ENCODE measurements at regions not wholly inside any gene's neighbourhood (a gene's known extent, or its start where the extent isn't known, plus 50 kb on each side); places are given as distances from the start of the nearest gene placed in this dataset.

DNA sequence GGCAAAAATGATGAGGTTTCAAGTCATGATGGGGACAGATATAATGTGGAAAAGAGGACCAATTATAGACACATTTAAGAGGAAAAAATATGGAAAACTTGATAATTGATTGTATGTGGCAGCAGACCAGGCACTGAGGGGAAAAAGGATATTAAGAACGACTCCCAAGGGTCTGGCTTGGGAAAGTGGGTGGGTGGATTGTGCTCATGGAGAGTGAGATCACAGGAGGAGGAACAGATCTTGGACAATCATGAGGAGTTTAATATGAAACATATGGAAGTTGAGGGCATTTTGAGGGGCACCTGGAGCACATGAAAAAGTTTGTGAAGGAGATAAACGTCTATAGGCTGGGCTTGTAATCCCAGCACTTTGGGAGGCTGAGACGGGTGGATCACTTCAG, 454.3 kb upstream of the KLF4 start:
- no peak for FAIRE-seq

DNA sequence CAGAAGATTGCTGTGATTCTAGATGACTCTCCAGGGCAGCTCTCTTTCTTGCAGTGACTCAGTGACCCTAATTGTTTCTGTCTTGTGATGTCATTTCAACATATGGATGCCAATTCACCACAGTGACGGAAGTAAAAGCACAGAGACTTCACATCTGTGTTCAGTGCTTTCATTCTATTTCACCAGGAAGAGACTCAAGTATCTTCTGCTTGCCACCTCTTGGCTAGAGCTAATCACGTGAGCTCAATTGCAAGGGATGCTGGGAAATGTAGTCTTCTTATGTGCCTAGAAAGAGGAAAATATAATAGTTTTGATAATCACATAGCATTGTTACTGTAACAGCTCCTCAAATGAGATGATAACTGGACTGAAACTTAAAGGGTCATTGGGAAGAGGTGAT, 453.3 kb upstream of the KLF4 start:
- no peaks in the 10 kb centered on the region for H4K20me1 ChIP-seq (ENCODE audit: insufficient read depth, low read length)
- H3K79me2 ChIP-seq (ENCODE audit: insufficient read depth, low read length) = no peaks in the 10 kb centered on the region
- no peaks in the 10 kb centered on the region for H3K9me3 ChIP-seq (ENCODE audit: insufficient read depth, low read depth, low read length)
- FAIRE-seq (no peak), DNase-seq (ENCODE audit: low read depth) (no peak)
- H3K27me3 ChIP-seq (ENCODE audit: insufficient read depth, low read length) = peaks cover 4% of the 10 kb centered on the region
- H3K36me3 Mint-ChIP-seq (ENCODE audit: low read depth, unreplicated experiment) = no peaks in the 10 kb centered on the region
- no peak overlapping the region for H3K4me2 ChIP-seq (ENCODE audit: low read length)
- no peak overlapping the region for H3K9ac ChIP-seq (ENCODE audit: low read length)
- peaks cover 3% of the 10 kb centered on the region for H3K9me3 Mint-ChIP-seq (ENCODE audit: unreplicated experiment)
- H3K27ac Mint-ChIP-seq (ENCODE audit: unreplicated experiment) = no peak overlapping the region
- no peak overlapping the region for H3K4me3 ChIP-seq (ENCODE audit: insufficient read depth, low read depth, low read length)
- no peak overlapping the region for H2AFZ ChIP-seq (ENCODE audit: low read depth, low read length)
- no peak overlapping the region for H3K27ac ChIP-seq (ENCODE audit: low read depth, low read length)
- no peaks in the 10 kb centered on the region for H3K4me1 Mint-ChIP-seq (ENCODE audit: low read depth, unreplicated experiment)
- no peaks in the 10 kb centered on the region for H3K4me1 ChIP-seq (ENCODE audit: insufficient read depth, low read length)
- H3K4me3 Mint-ChIP-seq (ENCODE audit: unreplicated experiment) = no peak overlapping the region
- TF ChIP-seq, protein P1, sequence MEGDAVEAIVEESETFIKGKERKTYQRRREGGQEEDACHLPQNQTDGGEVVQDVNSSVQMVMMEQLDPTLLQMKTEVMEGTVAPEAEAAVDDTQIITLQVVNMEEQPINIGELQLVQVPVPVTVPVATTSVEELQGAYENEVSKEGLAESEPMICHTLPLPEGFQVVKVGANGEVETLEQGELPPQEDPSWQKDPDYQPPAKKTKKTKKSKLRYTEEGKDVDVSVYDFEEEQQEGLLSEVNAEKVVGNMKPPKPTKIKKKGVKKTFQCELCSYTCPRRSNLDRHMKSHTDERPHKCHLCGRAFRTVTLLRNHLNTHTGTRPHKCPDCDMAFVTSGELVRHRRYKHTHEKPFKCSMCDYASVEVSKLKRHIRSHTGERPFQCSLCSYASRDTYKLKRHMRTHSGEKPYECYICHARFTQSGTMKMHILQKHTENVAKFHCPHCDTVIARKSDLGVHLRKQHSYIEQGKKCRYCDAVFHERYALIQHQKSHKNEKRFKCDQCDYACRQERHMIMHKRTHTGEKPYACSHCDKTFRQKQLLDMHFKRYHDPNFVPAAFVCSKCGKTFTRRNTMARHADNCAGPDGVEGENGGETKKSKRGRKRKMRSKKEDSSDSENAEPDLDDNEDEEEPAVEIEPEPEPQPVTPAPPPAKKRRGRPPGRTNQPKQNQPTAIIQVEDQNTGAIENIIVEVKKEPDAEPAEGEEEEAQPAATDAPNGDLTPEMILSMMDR (IDR thresholded peaks at IDR 0.05; ENCODE audit: insufficient read depth, low read depth, low read length) = no peak
- TF ChIP-seq EZH2 (IDR thresholded peaks at IDR 0.05; ENCODE audit: insufficient read depth, low read length) = no peak
- H3K27me3 Mint-ChIP-seq (ENCODE audit: low read depth, unreplicated experiment) = peaks cover 14% of the 10 kb centered on the region
- H3K36me3 ChIP-seq (ENCODE audit: insufficient read depth, low read length) = no peaks in the 10 kb centered on the region

More for the DNA sequence above, 454.3 kb upstream of the KLF4 start:
- Histone ChIP-seq H3K27me3 (ENCODE audit: insufficient read depth, low read length) (peaks cover 4% of the 10 kb centered on the region), H3K4me2 (ENCODE audit: low read length) (no peak overlapping the region), H3K4me1 (ENCODE audit: insufficient read depth, low read length) (no peaks in the 10 kb centered on the region), H3K4me3 (ENCODE audit: insufficient read depth, low read depth, low read length) (no peak overlapping the region), H4K20me1 (ENCODE audit: insufficient read depth, low read length) (no peaks in the 10 kb centered on the region), H3K27ac (ENCODE audit: low read depth, low read length) (no peak overlapping the region), H3K9ac (ENCODE audit: low read length) (no peak overlapping the region), H3K36me3 (ENCODE audit: insufficient read depth, low read length) (no peaks in the 10 kb centered on the region), H3K9me3 (ENCODE audit: insufficient read depth, low read depth, low read length) (no peaks in the 10 kb centered on the region), H2AFZ (ENCODE audit: low read depth, low read length) (no peak overlapping the region), H3K79me2 (ENCODE audit: insufficient read depth, low read length) (no peaks in the 10 kb centered on the region)
- Mint-ChIP-seq H3K4me1 (ENCODE audit: low read depth, unreplicated experiment) (peaks cover 3% of the 10 kb centered on the region), H3K36me3 (ENCODE audit: low read depth, unreplicated experiment) (no peaks in the 10 kb centered on the region), H3K9me3 (ENCODE audit: unreplicated experiment) (peaks cover 3% of the 10 kb centered on the region), H3K27ac (ENCODE audit: unreplicated experiment) (no peak overlapping the region), H3K4me3 (ENCODE audit: unreplicated experiment) (no peak overlapping the region), H3K27me3 (ENCODE audit: low read depth, unreplicated experiment) (peaks cover 13% of the 10 kb centered on the region)
- DNase-seq (ENCODE audit: low read depth) = no peak
- TF ChIP-seq EZH2 (IDR thresholded peaks at IDR 0.05; ENCODE audit: insufficient read depth, low read length) = no peak
- TF ChIP-seq, protein P1 (IDR thresholded peaks at IDR 0.05; ENCODE audit: insufficient read depth, low read depth, low read length) = no peak

DNA sequence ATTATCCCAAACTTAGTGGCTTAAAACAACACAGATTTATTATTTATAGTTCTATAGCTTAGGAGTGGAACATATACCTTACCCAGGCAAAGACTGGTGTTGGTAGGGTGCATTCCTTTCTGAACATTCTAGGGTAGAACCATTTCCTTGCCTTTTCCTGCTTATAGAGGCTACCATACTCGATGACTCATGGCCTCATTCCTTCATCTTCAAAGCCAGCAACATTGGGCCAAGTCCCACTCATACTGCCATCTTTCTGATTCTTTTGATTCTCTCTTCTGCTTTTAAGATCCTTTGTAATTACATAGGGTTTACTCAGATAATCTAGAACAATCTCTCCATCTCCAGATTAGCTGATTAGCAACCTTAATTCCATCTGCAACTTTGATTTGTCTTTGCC, 452.7 kb upstream of the KLF4 start:
- H3K9ac ChIP-seq (ENCODE audit: low read length) = no peak overlapping the region
- H3K4me1 Mint-ChIP-seq (ENCODE audit: low read depth, unreplicated experiment) = no peaks in the 10 kb centered on the region
- no peak overlapping the region for H3K4me2 ChIP-seq (ENCODE audit: low read length)
- peaks cover 14% of the 10 kb centered on the region for H3K27me3 Mint-ChIP-seq (ENCODE audit: low read depth, unreplicated experiment)
- FAIRE-seq = no peak
- H3K36me3 Mint-ChIP-seq (ENCODE audit: low read depth, unreplicated experiment) = no peaks in the 10 kb centered on the region
- peaks cover 4% of the 10 kb centered on the region for H3K27me3 ChIP-seq (ENCODE audit: insufficient read depth, low read length)
- no peak overlapping the region for H3K27ac ChIP-seq (ENCODE audit: low read depth, low read length)
- H2AFZ ChIP-seq (ENCODE audit: low read depth, low read length) = no peak overlapping the region
- DNase-seq (ENCODE audit: low read depth) = no peak
- no peaks in the 10 kb centered on the region for H3K79me2 ChIP-seq (ENCODE audit: insufficient read depth, low read length)
- no peak for TF ChIP-seq EZH2 (IDR thresholded peaks at IDR 0.05; ENCODE audit: insufficient read depth, low read length)
- TF ChIP-seq, protein P1 (IDR thresholded peaks at IDR 0.05; ENCODE audit: insufficient read depth, low read depth, low read length) = no peak
- H3K27ac Mint-ChIP-seq (ENCODE audit: unreplicated experiment) = no peak overlapping the region
- no peaks in the 10 kb centered on the region for H4K20me1 ChIP-seq (ENCODE audit: insufficient read depth, low read length)
- peaks cover 3% of the 10 kb centered on the region for H3K9me3 Mint-ChIP-seq (ENCODE audit: unreplicated experiment)
- H3K9me3 ChIP-seq (ENCODE audit: insufficient read depth, low read depth, low read length) = no peaks in the 10 kb centered on the region
- no peaks in the 10 kb centered on the region for H3K36me3 ChIP-seq (ENCODE audit: insufficient read depth, low read length)
- no peak overlapping the region for H3K4me3 Mint-ChIP-seq (ENCODE audit: unreplicated experiment)
- no peak overlapping the region for H3K4me3 ChIP-seq (ENCODE audit: insufficient read depth, low read depth, low read length)
- H3K4me1 ChIP-seq (ENCODE audit: insufficient read depth, low read length) = no peaks in the 10 kb centered on the region

Data from astrocyte (in vitro differentiated cells and primary cell).